Stimulated activated CD4-positive, alpha-beta T cell treated with anti-CD3 and anti-CD28 coated beads, Interleukin-4, amount 100 ng/mL, for 48 hours (primary cell): ENCODE measurements at regions not wholly inside any gene's neighbourhood (a gene's known extent, or its start where the extent isn't known, plus 50 kb on each side); places are given as distances from the start of the nearest gene placed in this dataset.
"Not testable (repeated sequence)": the region's sequence is repeated elsewhere in the genome, so short reads cannot be mapped to it uniquely, and the experiment has no call there.

Source experiments
- DNase-seq, 2 donors: peaks; one replicate each; pipeline ENCODE4 v3.0.0-alpha.2; 2020; ENCODE audit warnings: low read depth in 2 of 2

DNA sequence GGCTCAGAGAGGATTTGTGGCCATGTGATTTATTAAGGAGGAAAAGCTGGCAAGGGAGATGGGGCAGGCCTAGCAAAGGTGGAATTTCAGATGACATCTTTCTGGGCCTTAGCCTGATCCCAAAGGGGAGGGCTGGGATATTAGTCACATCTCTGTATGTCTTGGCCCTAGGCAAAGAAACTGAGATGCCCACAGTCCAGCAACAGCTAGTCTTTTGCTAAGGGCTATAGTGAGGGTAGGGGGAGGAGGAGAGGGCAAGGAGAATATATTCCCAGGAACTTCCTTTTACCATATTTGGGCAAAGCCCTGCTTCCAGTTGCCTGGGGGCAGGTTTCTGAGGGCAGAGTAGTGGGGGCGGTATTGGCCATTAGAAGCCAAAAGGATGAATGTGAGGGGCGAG lies 209.8 kb upstream of the NR3C2 start:
- DNase-seq = no peak

DNA sequence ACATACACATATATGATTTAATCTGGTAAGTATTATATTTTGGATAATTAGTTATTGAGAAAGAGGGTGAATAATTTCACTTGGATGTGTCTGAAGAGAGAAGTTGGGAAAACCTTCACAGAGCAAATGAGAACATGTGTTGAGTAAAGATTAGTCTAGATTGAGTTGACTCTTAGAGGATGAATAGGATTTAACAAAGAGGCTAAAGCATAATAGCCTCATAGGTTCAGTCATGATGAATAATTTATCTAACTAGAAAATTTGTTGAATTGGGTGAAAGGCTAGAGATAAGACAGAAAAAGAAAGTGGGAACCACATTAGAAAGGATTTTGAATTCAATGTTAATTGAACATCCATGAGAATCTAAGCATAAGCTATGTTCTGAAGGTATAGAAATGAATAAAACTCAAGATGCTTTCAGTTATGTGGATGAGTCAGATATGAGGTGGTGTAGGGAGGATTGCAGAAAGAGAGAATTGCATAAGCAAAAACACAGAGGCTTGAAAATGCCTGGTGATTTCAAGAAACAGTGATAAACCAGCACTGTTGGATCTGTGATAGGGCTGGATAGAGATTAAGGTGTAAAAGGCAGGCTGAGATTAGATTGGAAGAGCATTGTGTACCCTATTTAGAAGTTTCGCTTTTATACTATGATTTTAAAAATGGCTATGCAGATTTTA lies 207.6 kb upstream of the NR3C2 start:
- no peak for DNase-seq

DNA sequence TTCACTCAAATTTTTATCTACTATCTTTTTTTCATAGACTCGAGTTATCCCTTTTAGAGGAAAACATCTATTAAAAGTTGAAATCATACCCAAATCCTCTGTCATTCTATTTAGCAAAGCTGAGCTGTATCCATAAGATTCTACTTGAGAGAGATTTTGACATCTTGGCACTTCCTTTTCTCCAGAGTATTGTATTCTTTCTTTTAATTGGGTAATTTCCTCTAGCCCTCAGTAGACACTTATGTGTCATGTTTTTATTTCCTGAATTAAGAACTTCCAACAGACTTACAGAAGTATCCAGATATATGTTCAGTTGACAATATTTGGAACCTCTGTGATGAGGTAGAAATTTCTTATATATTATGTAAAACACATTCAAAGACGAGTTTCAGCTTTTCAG lies 201.6 kb upstream of the NR3C2 start:
- no peak for DNase-seq

DNA sequence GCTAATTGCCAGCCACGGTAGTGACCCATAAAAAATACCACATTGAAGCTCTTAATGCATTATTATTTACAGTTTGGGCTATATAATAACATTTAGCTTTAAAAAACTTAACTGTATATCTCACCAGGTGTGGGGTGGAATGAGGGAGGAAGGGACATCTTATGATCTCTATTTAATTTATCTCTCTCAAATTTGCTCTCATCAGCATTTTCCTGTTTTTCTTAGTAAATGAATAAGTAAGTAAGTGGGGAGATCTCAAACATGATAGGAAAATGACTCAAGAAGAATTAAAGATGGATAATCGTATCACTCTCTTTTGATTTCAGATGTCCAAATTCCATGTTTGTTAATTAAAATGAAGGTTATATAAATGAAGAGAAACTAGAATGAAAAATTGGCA lies 200.7 kb upstream of the NR3C2 start:
- DNase-seq = no peak

DNA sequence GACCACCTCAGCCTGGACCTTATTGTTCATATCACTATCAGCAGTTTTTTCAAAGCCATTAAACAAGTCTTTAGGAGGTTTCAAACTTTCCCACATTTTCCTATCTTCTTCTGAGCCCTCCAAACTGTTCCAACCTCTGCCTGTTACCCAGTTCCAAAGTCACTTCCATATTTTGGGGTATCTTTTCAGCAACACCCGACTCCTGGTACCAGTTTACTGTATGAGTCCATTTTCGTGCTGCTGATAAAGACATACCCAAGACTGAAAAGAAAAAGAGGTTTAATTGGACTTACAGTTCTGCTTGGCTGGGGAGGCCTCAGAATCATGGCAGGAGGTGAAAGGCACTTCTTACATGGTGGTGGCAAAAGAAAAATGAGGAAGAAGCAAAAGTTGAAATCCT lies 195.9 kb upstream of the NR3C2 start:
- DNase-seq = not testable (repeated sequence)

DNA sequence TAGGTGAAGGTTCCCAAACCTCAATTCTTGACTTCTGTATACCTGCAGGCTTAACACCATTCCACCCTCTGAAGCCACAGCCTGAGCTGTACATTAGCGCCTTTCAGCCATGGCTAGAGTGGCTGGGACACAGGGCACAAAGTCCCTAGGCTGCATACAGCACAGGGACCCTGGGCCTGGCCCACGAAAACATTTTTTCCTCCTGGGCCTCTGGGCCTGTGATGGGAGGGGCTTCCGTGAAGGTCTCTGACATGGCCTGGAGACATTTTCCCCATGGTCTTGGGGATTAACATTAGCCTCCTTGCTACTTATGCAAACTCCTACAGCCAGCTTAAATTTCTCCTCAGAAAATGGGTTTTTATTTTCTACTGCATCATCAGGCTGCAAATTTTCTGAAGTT lies 195.2 kb upstream of the NR3C2 start:
- not testable (repeated sequence) for DNase-seq

DNA sequence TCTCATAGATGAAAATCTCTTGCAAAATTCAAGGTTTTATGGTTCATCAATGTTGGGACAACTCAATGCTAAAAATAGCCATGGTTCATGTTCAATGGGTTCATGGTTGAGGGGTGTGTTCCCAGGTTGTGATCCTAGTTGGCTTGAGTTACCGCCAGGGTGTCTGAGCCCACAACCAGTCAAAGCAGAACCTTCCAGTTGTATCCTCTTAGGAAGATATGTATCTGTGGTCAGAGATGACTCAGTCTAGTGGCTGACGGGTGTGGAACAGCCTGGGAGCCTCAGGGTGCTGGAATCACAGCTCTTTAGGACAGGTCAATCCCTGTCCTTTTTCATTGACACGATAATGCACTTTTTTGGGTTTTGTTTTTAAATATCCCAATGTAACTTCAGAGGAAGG lies 192.3 kb upstream of the NR3C2 start:
- no peak for DNase-seq

DNA sequence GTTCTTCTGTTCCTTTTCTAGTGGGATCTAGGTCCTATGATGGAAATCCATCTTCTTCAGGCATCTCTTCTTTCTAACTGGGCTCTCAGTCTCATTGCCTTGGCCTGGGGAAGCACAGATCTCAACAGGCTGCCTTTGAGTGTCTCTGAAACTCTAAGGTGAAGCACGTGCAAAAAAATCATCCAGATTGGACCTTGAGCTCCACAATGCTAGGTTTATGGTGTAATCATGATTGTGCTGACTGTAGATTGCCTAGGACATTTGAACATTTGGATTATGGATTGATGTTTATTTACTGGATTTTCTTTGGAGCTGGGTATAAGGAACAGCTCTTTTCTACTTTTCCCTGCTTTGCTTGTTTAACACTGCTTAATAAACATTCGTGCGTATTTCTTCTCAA lies 191.5 kb upstream of the NR3C2 start:
- no peak for DNase-seq

DNA sequence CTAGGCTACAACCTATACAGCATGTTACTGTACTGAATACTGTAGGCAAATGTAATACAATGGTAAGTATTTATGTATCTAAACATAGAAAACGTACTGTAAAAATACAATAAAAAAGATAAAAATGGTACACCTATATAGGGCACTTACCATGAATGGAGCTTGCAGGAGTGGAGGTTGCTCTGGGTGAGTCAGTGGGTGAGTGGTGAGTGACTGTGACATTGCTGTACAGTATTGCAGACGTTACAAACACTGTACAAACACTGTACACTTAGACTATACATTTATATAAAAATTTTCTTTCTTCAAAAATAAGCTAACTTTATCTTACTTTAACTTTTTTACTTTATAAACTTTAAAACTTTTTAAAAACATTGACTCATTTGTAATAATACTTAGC lies 190.3 kb upstream of the NR3C2 start:
- DNase-seq = no peak

DNA sequence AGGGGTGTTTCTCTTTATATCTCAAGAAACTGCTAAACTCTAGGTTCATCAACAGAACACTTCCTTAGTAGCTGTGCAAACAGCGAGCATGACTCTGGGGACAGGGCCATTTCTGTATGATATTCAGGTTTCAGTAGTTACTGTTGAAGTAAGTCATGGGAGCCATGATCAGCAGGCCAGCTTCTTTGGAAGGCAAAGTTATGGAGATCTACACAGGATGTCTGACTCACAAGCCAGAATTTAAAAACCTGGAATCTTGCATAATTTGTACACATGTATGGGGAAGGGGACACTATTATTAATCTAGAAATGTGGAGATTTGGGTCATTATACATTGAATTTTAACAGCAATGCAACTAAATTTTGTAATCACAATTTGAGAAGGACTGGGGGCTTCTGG lies 187.8 kb upstream of the NR3C2 start:
- DNase-seq = no peak

DNA sequence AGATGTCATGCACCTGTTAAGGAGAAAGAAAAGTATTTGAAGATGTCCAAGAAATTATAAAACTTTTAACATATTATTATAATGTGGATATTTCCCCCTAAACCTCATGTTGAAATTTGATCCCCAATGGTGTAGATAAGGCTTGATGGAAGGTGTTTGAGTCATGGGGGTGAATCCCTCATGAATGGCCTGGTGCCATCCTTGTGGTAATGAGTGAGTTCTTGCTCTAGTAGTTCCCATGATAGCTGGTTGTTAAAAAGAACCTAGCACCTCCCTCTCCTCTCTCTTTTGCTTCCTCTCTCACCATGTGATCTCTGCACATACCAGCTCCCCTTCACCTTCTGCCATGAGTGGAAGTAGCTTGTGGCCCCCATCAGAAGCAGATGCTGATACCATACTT lies 176.6 kb upstream of the NR3C2 start:
- DNase-seq = no peak

DNA sequence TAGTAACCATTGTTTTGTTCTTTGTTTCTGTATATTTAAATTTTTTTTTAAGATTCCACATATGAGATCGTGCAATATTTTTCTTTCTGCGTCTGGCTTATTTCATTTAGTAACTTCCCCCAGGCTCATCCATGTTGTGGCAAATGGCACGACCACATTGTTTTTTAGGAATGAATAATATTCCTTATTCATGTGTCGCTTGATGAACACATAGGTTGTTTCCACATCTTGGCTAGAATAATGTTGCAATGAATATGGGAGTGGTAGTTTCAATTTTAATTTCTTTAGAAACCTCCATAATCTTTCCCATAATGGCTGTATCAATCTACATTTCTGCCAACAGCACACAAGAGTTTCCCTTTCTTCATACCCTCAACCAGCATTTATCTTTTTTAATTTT lies 166.8 kb upstream of the NR3C2 start:
- DNase-seq = no peak

DNA sequence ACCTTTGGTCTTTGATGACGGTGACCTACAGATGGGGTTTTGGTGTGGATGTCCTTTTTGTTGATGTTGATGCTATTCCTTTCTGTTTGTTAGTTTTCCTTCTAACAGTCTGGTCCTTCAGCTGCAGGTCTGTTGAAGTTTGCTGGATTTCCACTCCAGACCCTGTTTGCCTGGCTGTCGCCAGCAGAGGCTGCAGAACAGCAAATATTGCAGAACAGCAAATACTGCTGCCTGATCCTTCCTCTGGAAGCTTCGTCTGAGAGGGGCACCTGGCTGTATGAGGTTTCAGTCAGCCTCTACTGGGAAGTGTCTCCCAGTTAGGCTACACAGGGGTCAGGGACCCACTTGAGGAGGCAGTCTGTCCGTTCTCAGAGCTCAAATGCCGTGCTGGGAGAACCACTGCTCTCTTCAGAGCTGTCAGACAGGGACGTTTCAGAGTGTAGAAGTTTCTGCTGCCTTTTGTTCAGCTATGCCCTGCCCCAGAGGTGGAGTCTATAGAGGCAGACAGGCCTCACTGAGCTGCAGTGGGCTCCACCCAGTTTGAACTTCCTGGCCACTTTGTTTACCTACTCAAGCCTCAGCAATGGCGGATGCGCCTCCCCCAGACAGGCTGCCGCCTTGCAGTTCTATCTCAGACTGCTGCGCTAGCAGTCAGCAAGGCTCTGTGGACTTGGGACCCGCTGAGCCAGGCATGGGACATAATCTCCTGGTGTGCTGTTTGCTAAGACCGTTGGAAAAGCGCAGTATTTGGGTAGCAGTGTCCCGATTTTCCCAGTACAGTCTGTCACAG lies 156.4 kb upstream of the NR3C2 start:
- not testable (repeated sequence) for DNase-seq

DNA sequence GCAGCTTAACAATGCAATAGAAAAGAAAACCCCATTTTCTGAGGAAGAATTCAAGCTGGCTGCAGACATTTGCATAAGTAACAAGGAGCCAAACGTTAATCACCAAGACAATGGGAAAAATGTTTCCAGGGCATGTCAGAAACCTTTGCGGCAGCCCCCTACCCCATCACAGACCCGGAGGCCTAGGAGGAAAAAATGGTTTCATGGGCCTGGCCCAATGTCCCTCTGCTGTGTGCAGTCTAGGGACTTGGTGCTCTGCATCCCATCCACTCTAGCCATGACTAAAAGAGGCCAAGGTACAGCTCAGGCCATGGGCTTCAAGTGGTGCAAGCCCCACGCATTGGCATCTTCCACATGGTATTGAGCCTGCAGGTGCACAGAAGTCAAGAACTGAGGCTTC lies 147.0 kb upstream of the NR3C2 start:
- no peak for DNase-seq

DNA sequence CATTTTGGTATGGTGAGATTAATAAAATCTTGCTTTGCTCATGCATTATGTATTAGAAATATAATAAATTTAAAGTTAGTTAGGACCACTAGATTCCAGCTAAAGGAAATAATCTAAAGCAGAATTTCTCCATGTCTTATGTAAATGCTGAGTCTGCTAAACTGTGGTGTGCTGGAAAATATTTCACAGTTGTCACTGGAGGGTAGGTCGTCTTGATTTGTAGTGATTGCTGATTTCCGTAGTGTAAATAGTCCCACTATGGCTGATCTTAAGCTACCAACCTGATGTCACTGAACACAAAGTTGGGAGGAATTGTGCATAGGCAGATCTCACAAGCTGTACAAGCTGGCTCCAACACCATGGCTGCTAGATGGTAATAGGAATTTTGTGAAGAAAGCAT lies 133.4 kb upstream of the NR3C2 start:
- DNase-seq = no peak

DNA sequence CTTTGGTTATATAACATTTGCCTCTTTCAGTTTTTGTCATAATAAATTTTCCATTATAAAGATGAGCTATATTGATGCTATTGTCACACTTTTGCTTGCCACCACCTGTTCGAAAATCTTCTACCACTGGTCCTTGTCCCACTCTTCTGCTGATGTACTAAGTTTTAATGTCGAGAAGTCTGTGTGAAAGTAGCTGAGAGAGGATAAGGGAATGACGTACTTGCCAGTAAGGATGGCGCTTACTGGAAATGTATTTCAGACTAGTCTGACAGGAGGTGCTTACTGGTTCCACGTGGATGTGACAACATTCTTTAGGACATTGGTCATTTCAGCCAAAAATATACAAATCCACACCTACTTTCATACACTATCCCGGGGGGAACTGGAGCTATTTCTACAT lies 132.7 kb upstream of the NR3C2 start:
- DNase-seq = no peak

DNA sequence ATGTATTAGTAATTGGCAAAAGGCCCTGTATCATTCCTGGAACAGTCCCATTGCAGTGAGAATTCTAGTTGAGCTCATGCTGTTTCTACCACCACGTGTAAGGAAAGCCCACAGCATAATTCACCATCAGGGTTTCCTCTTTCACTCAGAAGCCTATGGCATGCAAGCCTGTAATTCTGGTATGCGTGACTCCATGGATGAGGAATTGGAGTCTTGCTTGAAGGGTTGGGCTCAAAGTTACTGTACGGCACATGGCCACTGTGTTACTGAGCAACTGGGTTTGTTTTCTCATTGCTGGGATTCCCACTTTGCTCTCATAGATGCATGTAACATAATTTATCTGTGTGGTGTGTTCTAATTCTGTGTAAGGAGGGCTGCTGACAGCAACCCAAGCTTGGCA lies 132.3 kb upstream of the NR3C2 start:
- DNase-seq = no peak

DNA sequence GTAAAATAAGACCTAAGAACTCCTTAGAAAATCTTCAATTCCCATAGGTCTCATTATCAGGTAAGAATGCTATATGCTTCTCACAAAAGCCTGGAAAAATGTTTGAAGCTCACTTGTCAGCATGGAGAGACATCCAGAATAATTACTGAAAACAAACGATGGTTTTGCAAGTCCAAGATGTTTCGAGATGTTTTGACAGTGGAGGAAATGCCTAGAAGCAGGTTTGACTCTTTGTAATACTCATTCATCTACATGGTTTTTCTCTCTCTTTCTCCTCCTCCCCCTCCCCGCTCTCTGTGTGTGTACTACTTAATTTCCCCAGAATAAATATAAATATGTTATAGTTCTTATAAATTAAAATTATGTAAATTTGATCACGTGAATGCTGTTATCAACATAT lies 131.9 kb upstream of the NR3C2 start:
- DNase-seq = no peak

DNA sequence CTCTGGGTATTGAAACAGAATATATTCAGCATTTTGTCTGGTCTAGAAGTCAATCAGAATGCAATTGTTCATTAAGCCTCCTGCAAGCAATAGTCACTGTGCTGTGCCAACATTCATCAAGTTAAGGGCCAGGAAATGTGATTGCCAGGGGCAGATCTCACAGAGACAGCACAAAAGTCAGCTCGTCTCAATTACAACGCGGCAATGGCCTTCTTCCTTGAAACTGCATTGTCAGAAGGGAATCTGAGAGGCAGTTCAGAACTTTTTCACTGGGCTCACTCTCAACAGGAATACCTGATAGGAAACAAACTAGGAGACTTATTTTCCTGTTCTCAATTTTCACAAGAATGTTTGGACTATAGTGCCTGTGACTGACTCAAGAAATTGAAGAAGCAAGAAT lies 131.1 kb upstream of the NR3C2 start:
- no peak for DNase-seq

DNA sequence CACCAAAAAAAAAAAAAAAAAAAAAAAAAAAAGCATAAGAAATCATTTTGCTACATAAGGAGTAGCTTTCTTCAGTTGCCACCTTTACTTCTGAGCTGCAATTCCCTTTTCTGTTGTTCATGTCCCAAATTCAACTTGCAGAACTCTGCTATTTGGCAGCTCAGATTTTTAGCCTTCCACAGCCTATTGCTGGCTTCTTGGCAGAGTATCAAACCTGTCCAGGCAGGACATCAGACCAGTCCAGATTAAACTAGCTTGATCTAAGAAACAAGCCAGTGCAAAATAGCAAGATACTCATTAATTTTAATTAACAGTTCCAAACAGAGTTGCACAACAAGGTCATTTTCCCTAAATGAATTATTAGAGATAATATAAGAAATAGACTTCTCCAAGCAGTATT lies 123.6 kb upstream of the NR3C2 start:
- no peak for DNase-seq

DNA sequence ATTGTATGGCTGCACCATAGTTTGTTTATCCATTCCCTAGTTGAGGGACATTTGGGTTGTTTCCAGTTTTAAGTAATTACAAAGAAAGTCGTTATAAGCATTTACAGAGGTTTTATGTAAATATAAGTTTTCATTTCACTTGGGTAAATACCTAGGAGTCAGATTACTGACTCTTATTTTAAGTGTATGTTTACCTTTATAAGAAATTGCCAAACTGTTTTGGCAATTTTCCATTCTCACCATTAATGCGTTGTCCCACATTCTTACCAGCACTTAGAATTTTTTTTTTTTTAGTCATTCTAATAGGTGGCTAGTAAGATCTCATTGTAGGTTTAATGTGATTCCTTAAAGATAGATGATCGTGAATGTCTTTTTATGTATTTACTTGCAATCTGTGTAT lies 121.5 kb upstream of the NR3C2 start:
- DNase-seq = no peak

DNA sequence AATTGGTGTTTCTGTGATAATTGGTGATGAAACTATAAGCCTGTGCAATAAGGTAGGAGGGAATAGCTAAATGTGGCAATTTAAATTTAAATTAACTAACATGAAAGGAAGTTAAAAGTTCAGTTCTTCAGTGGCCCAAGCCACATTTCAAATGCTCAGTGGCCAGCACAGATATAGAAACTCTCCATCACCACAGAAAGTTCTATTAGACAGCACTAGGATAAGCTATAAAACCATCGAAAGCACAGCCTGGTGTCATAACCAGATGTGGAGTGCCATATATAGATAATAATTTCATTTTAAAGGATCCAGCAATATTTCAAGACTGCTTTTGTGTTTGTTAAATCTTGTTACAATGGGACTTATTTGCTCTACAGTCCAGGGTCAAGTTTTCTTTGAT lies 119.3 kb upstream of the NR3C2 start:
- DNase-seq = no peak

DNA sequence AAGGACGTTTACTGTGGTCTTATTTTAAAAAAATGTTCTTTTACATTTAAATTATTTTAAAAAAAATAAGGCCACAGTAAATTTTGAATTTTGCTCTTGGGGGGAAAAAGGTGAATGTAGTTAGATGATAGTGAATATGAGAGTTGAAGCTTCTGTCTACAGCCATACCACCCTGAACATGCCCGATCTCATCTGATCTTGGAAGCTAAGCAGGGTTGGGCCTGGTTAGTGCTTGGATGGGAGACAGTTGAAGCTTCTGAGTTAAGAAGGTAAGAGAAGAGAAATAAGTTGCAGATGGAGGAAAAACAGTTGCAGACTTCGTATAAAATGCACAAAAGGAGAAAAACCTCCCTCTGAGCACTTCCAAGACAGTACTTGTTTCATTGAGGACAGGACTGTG lies 115.6 kb upstream of the NR3C2 start:
- no peak for DNase-seq

DNA sequence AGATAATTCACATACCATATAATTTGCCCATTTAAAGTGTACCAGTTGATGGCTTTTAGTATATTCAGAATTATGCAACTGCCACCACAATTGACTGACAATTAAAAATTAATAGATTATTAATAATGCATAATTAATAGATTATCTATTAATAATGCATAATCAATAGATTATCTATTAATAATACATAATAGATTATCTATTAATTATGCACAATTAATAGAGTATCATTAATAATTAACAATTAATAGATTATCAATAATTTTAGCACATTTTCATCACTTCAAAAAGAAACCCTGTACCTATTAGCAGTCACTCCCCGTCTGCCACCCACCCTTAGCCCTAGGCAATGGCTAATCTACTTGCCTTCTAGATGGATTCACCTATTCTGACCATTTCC lies 108.6 kb upstream of the NR3C2 start:
- no peak for DNase-seq
